Fibroblast of upper back skin (primary cell): ENCODE measurements at regions not wholly inside any gene's neighbourhood (a gene's known extent, or its start where the extent isn't known, plus 50 kb on each side); places are given as distances from the start of the nearest gene placed in this dataset.
"Not testable (repeated sequence)": the region's sequence is repeated elsewhere in the genome, so short reads cannot be mapped to it uniquely, and the experiment has no call there.

Experiments used
- DNase-seq: peaks from one replicate; pipeline ENCODE4 v3.0.0-alpha.2; 2013

DNA sequence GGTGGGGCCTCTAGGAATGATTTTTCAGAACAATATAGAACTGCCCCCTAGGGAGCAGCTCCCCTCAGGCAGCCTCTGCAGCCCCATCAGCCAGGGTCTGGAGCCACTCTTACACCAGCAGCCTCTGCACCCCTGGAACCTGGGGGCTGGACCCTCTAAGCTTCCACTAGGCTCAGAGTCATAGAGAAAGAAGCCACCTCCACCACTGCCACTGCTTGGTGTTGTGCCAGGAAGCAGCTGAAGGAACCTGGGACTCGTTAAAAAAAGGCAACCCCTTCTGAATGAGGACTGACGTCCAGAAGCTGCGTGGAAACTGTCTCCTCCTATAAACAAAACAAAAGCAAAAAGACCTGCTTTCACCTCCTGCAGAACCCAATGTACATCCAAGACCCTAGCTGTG is 98.1 kb upstream of the HS6ST1 start:
- no peak for DNase-seq

DNA sequence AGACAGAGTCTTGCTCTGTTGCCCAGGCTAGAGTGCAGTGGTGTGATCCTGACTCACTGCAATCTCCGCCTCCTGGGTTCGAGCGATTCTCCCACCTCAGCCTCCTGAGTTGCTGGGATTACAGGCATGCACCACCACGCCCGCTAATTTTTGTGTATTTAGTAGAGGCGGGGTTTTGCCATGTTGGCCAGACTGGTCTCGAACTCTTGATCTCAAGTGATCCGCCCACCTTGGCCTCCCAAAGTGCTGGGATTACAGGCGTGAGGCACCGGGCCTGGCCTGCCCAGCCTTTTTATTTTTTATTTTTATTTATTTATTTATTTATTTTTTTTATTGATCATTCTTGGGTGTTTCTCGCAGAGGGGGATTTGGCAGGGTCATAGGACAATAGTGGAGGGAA is 98.6 kb upstream of the HS6ST1 start:
- DNase-seq = not testable (repeated sequence)

DNA sequence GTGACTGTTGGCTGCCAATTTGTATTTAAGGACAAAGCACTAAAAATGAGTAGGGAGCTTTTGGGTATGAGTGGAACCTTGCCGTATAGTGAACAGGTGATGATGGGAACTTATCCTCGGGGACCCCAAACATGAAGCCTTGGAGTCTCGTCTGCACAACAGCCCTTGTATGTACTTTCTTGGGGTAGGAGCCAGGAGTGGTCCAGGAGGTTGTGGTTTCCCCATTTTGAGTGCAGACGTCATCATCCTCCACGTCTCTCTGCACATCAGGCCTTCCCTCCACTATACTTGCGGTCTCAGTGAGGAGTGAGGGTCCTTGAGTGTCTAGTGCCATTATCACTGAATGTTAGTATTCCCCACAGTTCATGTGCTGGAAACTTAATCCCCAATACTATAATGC is 101.5 kb upstream of the HS6ST1 start:
- no peak for DNase-seq

DNA sequence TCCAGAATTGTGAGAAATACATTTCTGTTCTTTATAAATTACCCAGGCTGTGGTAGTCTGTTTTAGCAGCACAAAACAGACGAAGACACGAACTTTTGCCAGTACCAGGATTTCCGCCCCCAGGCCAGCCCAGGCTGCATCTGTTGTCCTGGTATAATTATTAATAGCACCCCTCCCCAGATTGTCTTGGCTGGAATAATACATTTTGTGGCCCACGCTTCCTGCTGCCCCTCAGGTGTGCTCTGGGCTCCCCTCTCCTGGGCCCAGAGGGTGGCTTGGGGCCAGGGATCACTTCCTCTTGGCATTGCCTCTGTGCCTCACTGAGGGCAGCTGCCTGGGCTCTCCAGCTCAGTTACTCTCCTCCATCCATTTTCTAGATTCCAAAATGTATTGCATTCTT is 102.1 kb upstream of the HS6ST1 start:
- no peak for DNase-seq

DNA sequence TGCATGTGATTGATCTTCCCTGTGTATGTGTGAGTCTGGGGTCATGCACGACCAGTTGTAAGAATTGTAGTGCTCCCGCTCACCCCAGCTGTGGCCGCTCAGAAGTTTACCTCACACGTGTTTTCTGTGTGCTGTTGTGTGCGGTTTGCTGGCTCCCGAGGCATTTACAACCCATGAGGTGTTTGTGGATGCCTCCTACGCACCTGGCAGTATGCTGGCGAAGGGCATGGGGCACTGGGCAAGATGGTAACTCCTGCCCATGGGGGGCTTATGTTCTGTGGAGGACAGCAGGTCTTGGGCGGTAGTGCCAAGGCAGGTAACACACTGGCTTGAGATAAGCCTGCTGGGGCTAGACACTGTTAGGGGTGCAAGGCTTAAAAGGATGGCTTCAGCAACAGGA is 102.6 kb upstream of the HS6ST1 start:
- no peak for DNase-seq

DNA sequence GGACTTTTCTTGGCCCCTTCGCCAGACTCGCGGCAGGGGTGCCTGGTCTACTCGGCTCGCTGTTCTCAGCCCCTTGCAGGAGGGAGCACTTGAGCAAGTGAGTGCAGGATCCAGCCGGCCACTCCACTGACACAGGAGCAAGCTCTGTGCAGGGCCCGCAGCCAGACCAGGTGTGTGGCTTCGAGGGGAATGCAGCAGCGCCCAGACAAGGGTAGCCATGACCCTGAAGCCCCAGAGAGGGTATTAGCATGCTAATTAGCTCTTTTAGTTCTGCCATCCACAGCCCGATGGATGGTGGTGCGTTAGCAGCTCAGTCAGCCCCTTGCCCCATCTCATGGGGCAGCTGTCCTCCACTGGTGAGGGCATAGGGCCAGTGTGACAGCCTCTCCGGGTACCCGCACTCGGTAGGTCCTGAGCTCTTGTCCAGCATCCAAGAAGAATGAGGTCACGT is 103.2 kb upstream of the HS6ST1 start:
- DNase-seq = no peak

DNA sequence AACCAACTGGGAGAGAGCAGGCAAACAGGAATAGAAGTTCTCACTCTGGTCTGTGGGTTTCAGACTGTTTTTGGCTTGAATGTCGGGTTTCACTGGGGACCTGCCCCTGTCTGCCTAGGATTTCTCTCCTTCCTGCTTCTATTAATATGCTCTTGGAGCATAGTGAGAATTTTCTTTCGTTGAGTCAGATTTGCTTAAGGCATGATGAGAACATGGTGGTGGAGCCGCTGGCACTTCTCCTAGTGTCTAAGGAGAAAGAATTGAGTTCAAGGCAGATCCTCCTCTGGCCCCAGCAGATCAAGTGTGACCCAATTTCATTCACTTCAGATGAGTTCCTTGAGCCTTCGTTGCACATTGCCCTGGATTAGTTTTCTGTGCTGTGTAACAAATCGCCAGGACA is 103.9 kb upstream of the HS6ST1 start:
- peak; percentile 95 for DNase-seq

DNA sequence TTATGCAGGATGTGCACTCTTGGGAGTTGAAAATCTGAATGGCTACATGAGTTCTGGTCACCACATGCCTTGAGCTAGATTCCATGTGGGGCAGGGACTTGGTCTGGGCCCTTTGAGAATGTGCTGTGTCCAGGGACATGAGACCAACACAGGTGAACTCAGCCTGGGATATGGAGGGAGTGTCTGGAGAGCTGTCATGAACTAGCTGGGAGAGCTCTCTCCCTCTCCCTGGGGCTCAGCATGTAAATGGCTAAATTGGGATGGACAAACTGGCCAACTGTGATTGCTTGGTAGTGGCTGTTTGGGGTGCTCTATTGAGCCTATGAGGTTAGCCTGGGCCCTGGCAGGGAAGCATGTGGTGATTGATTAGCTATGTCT is 105.1 kb upstream of the HS6ST1 start:
- no peak for DNase-seq

DNA sequence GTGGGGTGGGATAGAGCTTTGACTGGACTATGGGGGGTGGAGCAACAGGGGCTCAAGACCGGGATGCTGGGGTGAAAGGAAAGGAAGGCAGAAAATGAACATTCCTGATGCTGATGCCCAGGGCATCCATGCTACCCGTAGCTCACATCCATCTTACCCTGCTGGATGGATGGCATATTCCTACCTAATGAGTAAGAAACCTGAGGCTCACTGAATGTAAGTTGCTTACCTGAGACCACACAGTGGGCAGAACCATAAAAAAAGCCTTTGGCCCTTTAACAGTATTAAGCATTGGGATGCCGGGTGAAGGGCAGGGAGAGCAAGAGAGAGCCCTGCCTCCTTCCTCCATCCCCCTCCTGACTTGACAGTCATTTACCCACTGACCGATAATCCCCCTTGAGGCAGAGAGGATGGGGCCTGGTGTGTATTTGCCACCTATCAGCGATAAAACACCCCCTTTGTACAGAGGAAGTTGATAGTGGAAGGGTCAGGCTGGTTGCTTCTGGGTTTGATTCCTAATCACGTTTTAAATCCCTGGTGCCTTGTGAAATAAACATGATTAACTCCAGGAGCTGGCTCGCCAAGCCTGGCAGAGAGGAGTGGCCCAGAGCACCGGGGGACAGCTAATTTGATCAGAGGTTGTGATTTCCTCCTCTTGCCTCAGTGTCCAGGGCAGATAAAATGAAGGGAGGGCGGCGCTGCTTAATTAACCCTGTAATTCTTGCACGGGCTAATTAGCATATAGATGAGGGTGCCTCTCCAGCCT is 105.9 kb upstream of the HS6ST1 start:
- DNase-seq = no peak

DNA sequence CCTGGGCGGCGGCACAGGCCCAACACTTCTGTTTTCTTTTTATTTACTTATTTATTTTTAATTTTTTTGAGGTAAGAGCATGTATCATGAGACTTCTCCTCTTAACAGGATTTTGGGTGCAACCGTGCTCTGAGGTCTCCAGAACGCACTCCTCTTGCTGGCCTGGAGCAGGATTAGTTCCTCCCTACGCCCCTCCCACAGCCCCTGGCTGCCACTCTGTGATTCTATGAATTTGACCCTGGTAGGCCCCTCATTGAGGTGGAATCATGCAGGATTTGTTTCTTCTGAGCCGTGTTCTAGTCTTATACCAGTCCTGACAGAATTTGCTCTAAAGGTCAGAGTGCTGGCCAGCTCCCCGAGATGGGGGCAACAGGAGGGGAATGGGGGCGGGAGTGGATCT is 106.5 kb upstream of the HS6ST1 start:
- DNase-seq = no peak

DNA sequence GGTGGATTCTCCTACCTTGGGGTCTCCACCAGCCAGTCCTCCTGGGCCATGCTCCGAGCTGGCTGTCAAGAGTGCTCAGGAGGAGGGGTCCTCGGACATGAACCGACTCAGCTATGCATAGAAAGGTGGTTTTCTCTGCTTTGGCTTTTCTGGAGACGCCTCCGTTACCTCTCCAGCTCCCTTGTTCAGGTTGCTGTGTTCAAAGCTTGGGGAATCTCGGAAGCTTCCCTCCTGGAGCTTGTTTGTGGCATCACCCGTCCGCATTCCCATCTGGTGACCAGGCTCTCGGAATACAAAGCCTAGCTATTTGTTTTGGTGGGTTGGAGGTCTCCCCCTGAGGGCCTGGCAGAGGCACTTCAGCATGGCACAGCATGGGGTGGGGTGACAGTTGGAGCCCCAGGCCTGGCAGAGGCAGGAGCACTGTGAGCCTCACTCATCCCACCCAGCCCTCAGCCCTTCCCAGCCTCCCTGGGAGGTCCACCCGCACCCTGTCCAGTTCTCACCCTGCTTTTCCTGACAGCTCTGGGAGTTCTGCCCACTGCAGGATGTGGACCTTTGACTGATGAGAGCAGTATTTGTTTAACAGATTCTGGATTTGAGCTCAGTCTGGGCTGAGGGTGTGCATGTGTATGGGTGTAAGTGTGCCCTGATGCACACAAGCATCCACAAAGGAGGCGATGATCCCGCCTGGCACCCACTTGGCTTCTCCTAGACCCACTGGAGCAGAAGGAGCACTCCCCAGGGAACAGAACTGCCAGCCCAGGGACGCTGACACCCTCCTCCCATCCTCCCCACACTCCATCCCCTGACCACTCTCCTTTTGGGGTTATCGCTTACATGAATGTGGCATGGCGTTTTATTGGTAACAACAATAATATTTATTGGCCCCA is 107.3 kb upstream of the HS6ST1 start:
- peak; percentile 53 for DNase-seq

DNA sequence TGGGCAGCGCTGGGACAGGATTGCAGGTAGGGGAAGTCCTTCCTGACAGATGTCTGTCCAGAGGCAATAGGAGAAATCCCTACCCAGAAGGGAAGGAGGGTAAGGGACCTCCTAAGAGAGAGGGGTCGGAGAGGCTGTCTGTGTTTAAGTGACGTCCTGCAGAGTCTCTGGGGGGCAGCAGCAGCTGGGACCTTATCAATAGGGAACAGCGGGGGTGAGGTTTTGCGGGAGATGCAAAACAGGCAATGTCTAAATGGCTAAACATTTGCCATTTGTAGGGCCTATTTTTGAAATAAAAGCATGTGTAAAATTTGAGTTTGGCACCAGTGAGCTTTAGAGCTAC is 108.7 kb upstream of the HS6ST1 start:
- no peak for DNase-seq

DNA sequence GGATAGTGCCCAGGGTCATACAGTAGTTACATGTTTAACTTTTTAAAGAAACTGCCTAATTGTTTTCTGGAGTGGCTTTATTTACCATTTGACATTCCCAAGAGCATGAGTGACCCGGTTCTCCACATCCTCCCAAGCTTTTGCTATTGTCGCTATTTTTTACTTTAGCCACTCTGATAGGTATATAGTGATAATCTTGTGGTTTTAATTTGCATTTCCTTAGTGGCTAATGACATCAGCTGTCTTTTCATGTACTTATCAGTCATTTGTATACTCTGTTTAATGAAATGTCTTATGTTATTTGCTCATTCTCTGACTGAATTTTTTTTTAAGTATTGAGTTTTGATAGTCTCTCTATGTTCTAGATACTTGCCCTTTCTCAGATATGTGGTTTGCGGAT is 109.7 kb upstream of the HS6ST1 start:
- no peak for DNase-seq

DNA sequence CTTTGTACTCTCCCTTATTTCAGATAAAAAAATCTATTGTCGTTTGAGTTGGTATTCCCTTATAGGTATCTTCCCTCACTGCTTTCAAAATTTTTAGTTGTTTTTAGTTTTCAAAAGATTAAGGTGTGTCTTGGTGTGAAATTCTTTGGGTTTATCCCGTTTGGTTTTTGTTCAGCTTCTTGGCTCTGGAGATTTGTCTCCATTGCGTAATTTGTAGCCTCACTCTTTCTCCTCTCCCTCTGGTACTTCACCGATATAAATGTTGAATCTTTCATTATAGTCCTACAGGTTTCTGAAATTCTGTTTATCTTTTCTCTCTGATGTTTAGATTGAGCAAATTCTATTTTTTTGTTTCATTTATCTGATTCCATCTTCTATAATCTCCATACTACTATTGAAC is 113.8 kb upstream of the HS6ST1 start:
- DNase-seq = no peak

DNA sequence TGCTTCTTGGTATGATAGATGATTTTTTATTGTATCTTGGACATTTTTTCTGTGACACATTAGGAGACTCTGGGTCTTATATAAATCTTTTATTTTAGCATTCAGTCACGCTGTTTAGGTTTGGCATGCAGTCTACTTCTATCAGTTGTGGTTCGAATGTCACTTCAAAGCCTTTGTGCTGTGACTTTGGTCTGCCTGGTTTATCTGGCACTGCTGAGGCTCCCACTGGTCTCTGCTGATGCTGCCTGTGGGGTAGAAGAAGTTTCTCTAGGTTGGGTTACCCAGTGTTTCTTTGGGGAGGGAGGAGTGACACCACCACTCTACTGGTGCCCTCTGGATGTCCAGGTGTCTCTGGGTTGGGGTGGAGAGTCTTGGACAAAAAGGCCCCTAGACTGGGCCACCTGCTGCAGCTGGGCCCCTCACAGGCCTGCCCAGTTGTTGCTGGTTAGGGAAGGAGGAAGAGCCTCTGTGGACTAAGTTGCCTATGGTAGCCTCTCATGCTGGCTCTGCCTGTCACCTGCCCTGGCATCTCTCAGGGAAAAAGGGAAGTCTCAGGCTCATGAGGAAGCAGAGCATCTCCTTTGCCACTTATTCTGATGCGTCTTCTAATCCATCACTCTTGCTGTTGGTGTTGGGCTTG is 115.4 kb upstream of the HS6ST1 start:
- DNase-seq = no peak

DNA sequence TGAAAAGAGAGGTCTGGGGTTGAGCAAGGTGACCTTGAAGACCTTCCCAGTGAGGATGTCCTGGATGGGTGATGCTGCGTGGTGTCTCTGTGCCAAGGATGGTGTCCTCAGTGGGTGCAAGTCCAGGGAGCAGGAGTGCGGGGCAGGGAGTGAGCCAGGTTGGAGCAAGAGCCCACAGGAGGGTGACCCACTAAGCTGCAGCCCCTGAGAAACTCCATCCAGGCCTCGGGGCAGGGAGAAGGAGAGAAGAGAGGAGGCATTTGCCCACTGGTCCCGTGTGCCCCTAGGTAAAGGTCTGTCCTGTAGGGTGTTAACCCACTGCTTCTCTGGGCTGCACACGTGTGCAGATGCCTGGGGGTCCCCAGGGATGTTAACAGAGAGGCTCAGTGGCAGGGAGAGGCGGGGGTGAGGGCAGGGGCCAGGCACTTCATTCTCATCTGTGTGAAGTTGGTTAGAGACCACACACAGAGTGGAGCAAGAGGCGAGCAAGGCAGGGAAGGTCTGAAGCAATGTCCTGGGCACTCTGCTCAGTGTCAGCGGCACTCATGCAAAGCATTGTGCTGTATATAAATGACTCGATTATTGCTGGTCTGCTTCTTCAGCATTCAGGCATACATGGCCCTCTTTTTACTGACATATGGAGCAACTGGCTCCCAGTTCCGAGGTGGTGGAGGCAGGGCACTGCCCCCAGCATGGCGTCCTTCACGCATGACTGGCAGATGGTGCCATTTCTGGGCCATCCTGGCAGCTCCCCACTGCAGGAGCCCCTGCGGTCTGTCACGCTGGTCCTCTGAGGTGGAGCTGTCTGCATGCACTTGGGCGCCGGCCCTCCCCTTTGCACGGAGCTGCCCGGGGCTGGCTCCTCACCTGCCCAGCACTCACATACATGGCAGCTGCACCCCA is 117.2 kb upstream of the HS6ST1 start:
- no peak for DNase-seq

DNA sequence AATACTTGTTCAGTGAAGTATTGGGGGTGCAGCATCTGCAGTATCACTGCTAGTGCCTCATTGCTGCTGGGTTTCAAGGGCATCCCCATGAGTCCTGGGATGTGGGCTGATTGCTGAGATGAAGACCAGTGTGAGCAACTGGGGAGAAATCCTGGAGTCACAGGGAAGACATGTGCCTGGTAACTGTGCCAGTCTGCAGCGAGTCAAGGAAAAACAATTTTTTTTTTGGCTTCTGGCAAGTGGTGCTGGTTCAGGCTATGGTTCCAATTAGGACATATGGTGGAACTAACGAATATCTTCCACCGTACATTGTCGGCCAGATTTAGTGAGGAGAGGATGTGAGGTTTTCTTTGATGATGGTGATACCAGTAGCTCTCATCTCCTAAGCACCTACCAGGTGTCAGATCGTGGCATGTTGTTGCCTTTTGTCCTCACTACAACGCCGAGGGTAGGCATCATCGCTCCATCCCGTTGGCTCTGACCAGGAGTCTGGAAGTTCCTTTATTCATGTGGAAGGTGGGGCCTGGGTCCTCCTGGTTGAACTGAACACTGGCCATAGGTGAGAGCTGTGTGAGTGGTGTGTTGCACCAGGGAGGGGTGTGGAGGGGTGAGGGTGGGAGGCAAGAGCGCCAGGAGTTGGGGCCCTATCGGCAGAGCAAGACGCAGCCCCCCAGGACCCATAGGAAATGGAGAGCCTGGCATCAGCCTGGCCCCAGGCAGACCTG is 118.0 kb upstream of the HS6ST1 start:
- no peak for DNase-seq

DNA sequence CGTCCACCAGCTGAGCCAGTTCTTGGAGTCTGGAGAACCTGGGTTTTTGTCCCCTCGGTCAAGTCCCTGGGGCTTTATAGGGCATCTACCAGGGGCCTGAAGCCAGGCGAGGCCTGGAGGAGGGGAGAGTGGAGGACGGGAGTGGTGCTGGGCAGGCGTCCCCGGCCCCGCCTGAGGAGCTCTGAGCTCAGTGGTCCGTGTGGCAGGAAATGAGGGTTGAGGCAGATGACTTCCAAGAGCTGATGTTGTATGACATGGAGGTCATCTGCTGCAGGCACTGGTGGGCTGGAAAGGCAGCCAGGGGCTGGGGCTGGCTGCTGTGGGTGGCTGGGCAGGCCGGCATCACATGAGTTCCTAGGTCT is 118.5 kb upstream of the HS6ST1 start:
- DNase-seq = no peak

DNA sequence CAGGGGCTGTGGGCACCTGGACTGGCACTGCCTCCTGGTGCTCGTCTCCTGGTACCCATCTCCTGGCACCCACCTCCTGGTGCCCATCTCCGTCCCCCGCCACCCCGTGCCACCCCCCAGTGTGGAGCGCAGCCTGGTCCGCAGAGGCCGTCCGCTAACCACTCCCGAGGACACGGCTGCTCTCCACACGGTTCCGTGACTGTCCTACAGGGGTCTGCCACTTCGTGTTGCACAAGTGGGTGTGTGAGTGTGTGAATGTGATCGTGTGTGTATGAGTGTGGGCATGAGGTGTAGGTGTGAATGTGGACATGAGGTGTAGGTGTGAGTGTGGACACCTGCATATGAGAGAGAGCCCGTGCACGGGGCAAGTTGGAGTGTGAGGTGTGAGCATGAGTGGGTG is 119.4 kb upstream of the HS6ST1 start:
- no peak for DNase-seq

DNA sequence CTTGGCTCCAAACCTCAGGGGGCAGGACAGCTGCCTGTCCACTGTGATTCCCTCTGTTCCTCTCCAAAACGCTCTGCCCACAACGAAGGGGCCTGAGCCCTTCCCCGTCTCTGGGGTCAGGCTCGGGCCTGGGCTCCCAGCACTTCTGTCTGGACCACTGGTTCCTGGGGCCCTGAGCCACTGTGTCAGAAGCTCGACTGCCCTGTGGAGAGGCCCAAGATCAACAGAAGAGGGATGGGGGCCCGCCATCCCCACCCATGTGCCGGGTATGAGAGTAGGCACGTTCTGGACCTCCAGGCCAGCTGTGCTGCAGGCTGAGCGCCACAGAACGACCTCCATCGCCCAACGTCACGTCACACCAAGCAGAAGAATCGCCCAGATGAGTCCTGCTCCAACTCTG is 119.9 kb upstream of the HS6ST1 start:
- DNase-seq = no peak

DNA sequence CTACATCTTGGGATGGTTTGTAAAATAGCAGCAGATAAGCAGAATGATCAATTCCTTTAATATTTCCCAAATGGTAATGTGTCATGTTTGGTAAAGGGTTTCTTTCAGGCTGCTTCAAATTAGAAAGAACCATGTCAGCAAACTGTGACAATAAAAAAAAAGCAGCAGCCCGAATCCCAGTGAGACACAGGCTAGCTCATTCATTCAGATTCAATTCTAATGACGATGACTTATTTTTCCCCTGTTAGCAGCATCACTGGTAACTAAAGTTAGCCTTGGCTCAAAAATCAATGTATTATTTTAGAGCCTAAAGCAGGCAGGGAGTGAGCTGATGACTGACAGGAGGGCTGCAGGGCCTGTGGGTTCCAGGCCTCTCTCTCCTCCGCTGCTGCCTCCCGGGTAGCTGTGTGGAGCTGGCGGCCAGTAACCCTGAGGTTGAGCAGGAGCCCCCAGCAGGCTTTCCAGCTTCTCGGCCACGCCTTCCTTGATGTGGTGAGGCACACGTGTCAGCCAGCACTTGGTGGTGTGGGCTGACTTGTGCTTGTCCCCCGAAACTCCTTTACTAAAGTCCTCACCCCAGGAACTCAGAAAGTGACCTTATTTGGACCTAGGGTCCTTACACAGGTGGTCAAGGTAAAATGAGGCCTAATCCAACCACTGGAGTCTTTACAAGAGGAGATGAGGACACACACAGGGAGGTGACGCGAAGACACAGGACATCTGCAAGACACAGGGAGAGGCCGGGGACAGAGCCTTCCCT is 120.5 kb upstream of the HS6ST1 start:
- DNase-seq = no peak
